ENCODE measurements at regions not wholly inside any gene's neighbourhood (a gene's known extent, or its start where the extent isn't known, plus 50 kb on each side); places are given as distances from the start of the nearest gene placed in this dataset.

DNA sequence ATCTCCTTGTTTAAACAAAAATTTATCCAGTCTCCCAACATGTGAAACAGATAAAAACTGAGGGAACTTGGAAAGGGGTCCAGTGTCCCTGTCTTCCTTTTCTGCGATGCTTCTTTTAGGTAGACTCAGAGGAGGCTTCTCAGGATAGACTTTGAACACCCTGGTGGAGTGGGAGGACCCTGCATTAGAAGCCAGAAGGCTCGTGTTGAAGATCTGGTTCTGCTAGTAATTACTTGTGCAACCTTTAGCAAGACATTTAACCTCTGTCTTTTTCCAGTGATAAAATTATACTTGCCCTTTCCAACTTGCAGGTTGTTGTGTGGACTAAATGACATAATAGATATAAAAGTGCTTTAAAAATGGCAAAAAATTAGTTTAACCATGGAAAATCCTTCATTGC lies 67.1 kb upstream of the PREP start:
- no peak for DNase-seq

DNA sequence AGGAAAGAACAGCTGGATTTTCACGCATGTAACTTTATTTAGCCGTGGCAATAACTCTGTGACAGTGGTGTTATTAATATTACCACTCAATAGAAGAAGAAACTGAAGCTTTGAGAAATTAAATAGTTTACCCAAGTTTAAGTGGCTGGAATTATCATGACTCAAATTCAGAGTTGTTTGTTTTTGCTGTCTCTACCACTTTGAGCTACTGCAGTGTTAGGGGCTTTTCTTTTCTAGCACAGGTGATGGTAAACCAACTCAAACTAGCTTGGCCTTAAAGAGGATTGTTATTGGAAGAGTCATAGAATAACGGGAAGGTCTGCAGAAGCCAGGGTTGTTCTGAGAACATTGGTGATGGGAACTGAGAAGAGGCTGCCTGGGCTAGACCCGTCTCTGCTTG lies 66.0 kb upstream of the PREP start:
- no peak for DNase-seq

DNA sequence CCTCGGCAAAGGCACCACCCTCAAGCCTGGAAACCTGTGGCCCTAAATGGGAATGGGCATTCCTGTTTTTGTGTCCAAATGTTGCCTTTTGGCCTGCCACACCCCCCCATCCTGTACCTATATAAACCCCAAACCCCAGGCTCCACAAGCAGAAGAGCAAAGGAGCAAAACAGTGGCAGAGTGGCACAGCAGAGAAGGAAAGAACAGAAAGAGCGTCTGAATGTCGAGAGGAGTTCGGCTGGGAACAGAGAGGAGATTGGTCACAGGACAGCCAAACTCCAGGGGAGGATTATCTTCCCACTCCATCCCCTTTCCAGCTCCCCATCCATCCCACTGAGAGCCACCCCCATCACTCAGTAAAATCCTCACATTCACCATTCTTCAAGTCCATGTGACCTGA lies 58.0 kb upstream of the PREP start:
- no peak for DNase-seq

DNA sequence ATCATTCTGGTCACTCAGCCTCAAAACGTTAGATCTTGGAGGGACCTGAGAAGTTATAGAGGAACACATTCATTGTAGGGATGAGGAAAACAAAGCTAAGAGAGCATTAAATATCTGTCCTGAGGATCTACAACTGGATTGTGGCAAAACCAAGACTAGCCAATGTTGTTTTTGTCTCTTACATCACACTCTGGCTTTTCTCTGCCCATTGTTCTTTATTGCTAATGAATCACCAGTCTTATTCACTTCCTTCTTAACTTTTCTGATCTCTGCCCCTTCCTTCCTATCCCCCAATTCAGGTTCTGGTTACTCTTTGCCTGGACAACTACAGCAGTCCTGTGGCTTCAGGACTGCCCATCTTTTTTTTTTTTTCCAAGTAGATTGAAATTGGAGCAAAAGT lies 57.0 kb upstream of the PREP start:
- DNase-seq: no peak

DNA sequence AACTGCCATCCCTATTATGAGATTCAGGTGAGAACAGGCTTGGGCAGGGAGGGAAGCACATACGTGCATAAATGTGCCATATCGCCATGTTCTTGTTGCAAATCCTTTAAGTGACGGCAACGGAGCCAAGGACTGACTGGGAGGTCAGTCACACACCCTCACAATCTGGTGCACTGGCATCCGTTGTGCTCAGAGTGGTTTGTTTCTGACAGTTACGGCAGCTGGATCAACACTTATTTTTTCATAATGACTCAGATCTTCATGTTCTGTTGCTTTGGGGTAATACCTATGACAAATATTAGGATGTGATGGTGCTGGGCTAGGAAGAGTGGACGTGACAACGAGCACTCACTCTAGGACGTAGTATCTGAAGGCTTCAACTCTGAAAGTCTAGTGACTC lies 56.2 kb upstream of the PREP start:
- no peak for DNase-seq

DNA sequence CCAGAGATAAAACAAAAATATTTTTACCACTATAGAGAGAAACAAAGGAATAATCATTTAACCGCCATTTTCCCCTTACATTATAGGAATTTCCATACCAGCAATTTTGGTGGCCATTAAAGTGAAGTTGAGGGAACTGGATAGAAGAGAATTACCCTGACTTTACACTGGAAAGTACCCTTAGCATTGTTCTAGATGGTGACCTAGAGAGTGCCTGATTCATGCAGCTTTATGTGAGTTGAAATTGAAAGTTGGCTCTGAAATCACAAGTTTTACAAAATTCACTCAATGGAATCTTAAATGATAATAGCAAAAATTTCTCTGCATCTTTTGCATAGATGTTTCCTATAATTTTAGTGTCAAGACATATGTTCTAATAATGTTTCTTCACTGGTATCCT lies 55.7 kb upstream of the PREP start:
- no peak for DNase-seq

DNA sequence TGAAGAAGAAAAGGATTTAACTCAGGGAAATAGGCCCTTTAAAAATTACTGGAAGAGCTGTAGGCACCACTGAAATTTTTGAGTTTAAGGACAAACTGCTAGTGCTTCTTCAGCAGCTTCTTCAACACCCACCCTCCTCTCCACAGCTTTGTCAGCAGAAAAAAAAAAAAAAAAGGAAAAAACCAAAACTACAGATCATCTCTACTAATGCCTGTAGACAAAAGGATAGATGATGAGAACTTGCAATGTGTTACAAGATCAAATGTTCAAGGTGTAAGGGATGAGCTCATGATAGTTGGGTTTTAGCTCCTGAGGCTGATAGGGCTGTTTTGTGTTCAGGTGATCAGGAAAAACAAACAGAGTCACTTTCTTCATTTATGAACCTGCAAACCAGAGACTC lies 55.2 kb upstream of the PREP start:
- DNase-seq: no peak

DNA sequence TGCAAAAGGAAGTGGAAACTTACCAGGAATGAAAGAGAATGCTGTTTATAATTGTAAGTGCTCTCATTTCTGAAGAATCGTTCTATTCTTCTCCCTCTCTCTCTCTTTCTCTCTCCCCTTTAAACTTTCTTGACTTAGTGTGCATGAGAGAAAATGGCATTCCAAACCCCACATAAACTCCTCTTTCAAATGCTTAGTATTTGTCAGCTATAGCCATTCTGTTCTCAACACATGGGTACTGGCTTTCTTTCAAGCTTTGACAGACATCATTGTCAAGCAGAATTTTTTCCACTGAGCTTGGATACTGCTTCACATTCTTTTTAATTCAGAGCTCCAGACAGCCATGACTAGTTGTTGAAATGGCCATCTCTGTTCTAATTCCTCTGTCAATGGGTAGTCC lies 51.1 kb upstream of the PREP start:
- no peak for DNase-seq

DNA sequence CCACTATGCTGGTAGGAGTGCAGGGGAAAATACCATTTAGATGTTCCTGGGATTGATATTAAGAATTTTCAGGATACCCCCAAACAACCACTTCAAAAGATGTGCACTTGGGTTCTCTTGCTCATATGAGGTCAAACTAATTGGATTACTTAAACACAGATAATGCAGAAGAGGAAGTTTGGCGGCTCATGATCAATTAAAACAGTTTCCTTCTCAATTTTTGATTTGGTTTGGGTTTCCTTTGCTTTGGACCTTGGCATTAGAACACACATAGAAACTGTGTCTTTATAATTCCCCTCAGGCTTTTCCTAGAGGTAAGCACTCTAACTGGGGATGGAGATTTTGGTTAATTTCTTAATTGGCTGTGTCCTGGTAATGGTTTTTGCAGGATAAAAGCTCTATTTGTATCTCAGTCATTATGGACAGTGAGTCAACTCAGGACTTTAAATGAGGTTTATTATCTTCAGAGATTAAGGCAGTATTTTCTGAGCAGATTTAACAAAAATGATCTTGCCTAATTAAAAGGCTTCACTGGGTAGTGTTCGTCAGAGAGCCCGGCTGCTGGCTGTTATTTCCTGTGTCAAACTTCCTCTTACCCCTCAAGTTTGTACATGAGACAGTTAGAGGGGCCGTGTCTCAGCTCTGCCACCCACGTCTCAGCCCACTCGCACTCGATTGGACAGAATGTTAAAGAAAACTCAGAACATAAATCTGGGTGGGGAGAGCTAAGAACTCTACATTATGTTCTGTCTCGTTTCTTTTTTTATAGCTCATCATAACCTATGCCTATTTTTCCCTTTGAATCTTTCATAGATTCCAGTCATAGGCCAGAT lies 50.3 kb upstream of the PREP start:
- no peak for DNase-seq

Data from activated CD4-positive, alpha-beta T cell treated with anti-CD3 and anti-CD28 coated beads for 1 hour (primary cell).